ENCODE measurements at regions not wholly inside any gene's neighbourhood (a gene's known extent, or its start where the extent isn't known, plus 50 kb on each side); places are given as distances from the start of the nearest gene placed in this dataset.

GRCh38 chr14:23694949-23695663 is 58.9 kb downstream of the DHRS2 start:
- peak; percentile 4 for DNase-seq (ENCODE audit: low read depth)
- TF ChIP-seq CTCF (conservative IDR thresholded peaks at IDR 0.05; ENCODE audit: low read length), result no peak
- peak overlapping the region; percentile 46 for H3K4me3 ChIP-seq (ENCODE audit: low read length)

- no peak for TF ChIP-seq CTCF (conservative IDR thresholded peaks at IDR 0.05; ENCODE audit: low read length)
- H3K4me3 ChIP-seq (ENCODE audit: low read length), result peak overlapping the region; percentile 46
- peak; percentile 12 for DNase-seq (ENCODE audit: low read depth)
These were observed 59.5 kb downstream of the DHRS2 start for GRCh38 chr14:23695664-23695999.

GRCh38 chr14:23696701-23697239 is 60.6 kb downstream of the DHRS2 start:
- H3K4me3 ChIP-seq (ENCODE audit: low read length), result no peak overlapping the region
- TF ChIP-seq CTCF (conservative IDR thresholded peaks at IDR 0.05; ENCODE audit: low read length), result no peak
- DNase-seq (ENCODE audit: low read depth), result no peak

- DNase-seq (ENCODE audit: low read depth), result no peak
- H3K4me3 ChIP-seq (ENCODE audit: low read length), result no peak overlapping the region
- no peak for TF ChIP-seq CTCF (conservative IDR thresholded peaks at IDR 0.05; ENCODE audit: low read length)
These were observed 61.5 kb downstream of the DHRS2 start for GRCh38 chr14:23697680-23698079.

- DNase-seq (ENCODE audit: low read depth), result no peak
- TF ChIP-seq CTCF (conservative IDR thresholded peaks at IDR 0.05; ENCODE audit: low read length), result no peak
- no peak overlapping the region for H3K4me3 ChIP-seq (ENCODE audit: low read length)
These were observed 66.7 kb downstream of the DHRS2 start for GRCh38 chr14:23702656-23703426.

- DNase-seq (ENCODE audit: low read depth), result no peak
- TF ChIP-seq CTCF (conservative IDR thresholded peaks at IDR 0.05; ENCODE audit: low read length), result no peak
These were observed 68.7 kb downstream of the DHRS2 start for GRCh38 chr14:23704890-23705289.

GRCh38 chr14:23707415-23707814 is 71.3 kb downstream of the DHRS2 start:
- no peak overlapping the region for H3K4me3 ChIP-seq (ENCODE audit: low read length)
- DNase-seq (ENCODE audit: low read depth), result no peak
- TF ChIP-seq CTCF (conservative IDR thresholded peaks at IDR 0.05; ENCODE audit: low read length), result no peak

More at GRCh38 chr14:23704890-23705289, 68.7 kb downstream of the DHRS2 start:
- H3K4me3 ChIP-seq (ENCODE audit: low read length), result no peak overlapping the region
